ENCODE measurements at regions not wholly inside any gene's neighbourhood (a gene's known extent, or its start where the extent isn't known, plus 50 kb on each side); places are given as distances from the start of the nearest gene placed in this dataset.

DNA sequence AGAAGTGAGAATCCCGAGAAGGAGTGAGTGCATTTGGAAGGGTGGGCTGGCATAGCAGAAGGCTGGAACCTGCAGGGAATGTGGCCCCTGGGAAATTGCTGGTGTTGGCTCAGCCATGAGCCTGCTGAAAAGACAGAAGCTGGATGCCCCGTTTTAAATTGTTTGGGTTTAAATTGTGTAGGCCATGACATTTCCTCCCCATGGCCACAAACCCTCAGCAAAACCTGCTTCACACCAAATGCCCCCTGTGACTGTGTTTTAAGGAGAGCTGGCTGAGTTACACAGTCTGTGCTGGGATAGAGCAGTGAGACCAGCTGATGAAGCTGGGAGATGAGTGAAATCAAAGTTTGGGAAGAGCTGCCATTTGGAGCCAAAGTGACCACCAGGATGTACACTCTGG lies 216.3 kb upstream of the RGMA start:
- TF ChIP-seq, protein P1, sequence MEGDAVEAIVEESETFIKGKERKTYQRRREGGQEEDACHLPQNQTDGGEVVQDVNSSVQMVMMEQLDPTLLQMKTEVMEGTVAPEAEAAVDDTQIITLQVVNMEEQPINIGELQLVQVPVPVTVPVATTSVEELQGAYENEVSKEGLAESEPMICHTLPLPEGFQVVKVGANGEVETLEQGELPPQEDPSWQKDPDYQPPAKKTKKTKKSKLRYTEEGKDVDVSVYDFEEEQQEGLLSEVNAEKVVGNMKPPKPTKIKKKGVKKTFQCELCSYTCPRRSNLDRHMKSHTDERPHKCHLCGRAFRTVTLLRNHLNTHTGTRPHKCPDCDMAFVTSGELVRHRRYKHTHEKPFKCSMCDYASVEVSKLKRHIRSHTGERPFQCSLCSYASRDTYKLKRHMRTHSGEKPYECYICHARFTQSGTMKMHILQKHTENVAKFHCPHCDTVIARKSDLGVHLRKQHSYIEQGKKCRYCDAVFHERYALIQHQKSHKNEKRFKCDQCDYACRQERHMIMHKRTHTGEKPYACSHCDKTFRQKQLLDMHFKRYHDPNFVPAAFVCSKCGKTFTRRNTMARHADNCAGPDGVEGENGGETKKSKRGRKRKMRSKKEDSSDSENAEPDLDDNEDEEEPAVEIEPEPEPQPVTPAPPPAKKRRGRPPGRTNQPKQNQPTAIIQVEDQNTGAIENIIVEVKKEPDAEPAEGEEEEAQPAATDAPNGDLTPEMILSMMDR (IDR thresholded peaks at IDR 0.05; ENCODE audit: poor library complexity) = no peak
- no peak for TF ChIP-seq EZH2 (IDR thresholded peaks at IDR 0.05; ENCODE audit: borderline replicate concordance)

All from hepatocyte (in vitro differentiated cells).